Effector memory CD4-positive, alpha-beta T cell (primary cell): ENCODE measurements at regions not wholly inside any gene's neighbourhood (a gene's known extent, or its start where the extent isn't known, plus 50 kb on each side); places are given as distances from the start of the nearest gene placed in this dataset.

Source experiments
- DNase-seq, 3 donors: peaks; one replicate each; pipeline ENCODE4 v3.0.0-alpha.2; 2020
- H3K27ac ChIP-seq: 2 replicates; pipeline ENCODE4 v1.7.0; 2013; ENCODE audit warnings: mild to moderate bottlenecking, low read length, moderate library complexity; ENCODE audit not compliant: insufficient read depth, poor library complexity, severe bottlenecking
- H3K27me3 ChIP-seq: replicated peaks from 2 replicates; pipeline ENCODE4 v1.7.0; 2013; ENCODE audit warnings: mild to moderate bottlenecking, low read length; ENCODE audit not compliant: insufficient read depth, control insufficient read depth, poor library complexity, severe bottlenecking
- H3K36me3 ChIP-seq: 2 replicates; pipeline ENCODE4 v1.7.0; 2013; ENCODE audit warnings: mild to moderate bottlenecking, low read length, moderate library complexity; ENCODE audit not compliant: control insufficient read depth, insufficient read depth
- H3K4me1 ChIP-seq: 2 replicates; pipeline ENCODE4 v1.7.0; 2013; ENCODE audit warnings: low read length, mild to moderate bottlenecking; ENCODE audit not compliant: control insufficient read depth, insufficient read depth, poor library complexity, severe bottlenecking
- H3K4me3 ChIP-seq: 2 replicates; pipeline ENCODE4 v1.7.0; 2013; ENCODE audit warnings: low read length, low read depth, mild to moderate bottlenecking; ENCODE audit not compliant: insufficient read depth, poor library complexity, severe bottlenecking
- H3K9me3 ChIP-seq: 2 replicates; pipeline ENCODE4 v1.7.0; 2013; ENCODE audit warnings: mild to moderate bottlenecking, low read length, moderate library complexity; ENCODE audit not compliant: control insufficient read depth

DNA sequence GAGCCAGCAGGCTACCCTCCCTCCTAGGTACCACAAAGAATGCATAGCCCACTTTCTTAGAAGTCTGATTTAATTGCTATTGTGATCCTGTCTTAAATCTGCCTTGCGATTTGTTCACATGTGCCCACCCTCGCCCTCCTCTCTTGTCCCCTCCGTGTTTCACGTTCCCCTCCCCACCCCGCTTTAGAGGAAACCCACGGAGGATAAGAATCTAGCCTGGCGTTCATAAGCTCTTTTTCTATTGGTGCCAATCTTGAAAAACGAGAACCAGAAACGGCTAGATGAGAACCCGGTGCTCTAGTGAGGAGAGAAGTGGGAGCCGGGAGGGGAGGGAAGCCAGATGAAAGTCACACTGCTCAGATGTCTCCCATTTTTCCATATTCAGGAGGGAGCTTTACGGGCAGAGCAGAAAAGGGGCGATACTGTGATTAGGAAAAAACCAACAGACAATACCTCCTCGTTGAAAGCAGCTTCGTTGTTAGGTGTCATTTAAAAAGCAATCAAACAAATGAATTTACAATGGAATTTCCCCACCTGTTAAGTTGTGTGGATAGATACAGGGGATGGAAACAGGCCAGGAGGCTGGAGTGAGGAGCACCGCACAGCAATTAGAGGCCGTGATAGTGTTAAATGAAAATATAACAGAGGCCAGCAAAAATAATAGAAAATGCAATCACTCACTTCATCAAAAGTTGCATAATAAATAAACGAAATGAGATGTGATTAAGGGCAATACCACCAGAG, 272.1 kb downstream of the GATA3 start:
- no peak for DNase-seq
- no peak overlapping the region for H3K4me3 ChIP-seq
- H3K9me3 ChIP-seq, result no peaks in the 10 kb centered on the region
- peaks cover 23% of the 10 kb centered on the region for H3K4me1 ChIP-seq
- H3K27ac ChIP-seq, result peak overlapping the region; percentile 31
- H3K36me3 ChIP-seq, result no peaks in the 10 kb centered on the region
- no peaks in the 10 kb centered on the region for H3K27me3 ChIP-seq

DNA sequence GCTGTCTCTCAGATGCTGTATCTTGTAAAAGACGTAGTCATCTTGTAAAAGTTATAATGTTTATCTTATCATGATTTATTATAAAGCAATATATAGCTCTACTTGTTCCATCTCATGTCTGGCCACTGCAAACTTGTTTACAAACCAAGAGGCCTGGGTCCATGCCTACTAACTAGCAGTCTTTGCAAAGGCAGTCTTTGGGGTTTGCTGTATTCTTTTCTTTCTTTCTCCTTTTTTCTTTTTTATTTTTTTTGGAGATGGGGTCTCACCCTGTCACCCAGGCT, 272.6 kb downstream of the GATA3 start:
- Histone ChIP-seq H3K27me3 (no peaks in the 10 kb centered on the region), H3K4me1 (peaks cover 27% of the 10 kb centered on the region), H3K9me3 (no peaks in the 10 kb centered on the region), H3K4me3 (no peak overlapping the region), H3K36me3 (no peaks in the 10 kb centered on the region), H3K27ac (no peak overlapping the region)
- no peak for DNase-seq

DNA sequence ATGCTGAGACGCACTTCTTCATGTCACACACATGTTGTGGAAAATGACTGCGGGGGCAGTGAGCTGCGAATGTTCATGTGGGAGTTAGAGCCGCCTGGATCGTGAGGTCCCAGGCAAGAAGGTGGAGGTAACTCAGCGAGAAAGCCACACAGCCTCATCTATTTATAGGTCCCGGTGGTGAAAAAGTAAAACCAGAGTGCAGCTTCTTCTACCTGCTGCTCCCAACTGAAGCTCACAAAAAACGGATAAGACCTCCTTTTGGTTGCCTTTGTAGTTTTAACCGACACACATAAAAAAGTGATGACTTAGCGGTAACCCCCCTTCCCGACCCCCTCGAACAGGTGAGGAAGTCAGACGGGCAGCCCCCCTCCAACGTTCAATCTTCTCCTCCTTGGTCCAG, 276.9 kb downstream of the GATA3 start:
- peak overlapping the region; percentile 91 for H3K27ac ChIP-seq
- no peaks in the 10 kb centered on the region for H3K27me3 ChIP-seq
- H3K4me3 ChIP-seq, result peak overlapping the region; percentile 42
- H3K9me3 ChIP-seq, result no peaks in the 10 kb centered on the region
- peaks cover 22% of the 10 kb centered on the region for H3K4me1 ChIP-seq
- no peaks in the 10 kb centered on the region for H3K36me3 ChIP-seq
- peak; percentile 2 to 35 (median 16) for DNase-seq

DNA sequence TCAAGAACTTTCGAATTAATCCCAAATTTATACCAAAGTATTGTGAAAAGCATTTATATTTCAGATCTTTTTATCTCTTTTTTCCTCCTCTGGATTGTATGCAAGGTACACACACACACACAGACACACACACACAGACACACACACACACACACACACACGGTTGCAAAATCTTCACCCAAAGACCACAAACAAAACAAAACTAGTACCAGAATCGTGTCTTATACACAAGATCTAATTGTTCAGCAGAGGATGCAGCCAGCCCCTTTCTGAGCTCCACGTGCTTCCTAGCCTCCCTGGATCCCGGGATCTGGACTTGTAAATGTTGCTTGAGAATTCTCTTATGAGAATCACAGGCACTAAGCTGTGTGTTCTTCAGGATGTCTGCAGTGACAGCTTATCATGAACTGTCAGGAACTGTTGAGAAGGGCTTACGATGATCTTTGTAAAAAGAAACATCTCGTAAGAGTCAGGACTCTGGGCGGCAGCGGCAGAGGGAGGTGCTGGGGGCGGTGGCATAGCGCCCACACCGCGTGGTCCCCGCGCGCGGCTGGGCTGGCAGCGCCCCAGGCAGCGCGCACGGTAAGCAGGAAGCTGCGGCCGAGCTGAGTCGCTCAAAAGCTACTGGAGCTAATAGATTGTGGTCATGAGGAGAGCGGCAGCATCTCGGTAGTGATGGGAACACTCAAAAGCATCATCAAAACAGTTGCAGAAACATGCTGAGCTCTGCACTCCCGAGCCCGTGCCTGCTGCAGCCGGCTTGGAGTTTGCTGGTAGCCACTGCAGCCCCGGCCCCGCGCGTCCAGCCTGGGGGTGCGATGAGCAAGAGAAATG, 277.6 kb downstream of the GATA3 start:
- Histone ChIP-seq H3K4me1 (peaks cover 17% of the 10 kb centered on the region), H3K36me3 (no peaks in the 10 kb centered on the region), H3K4me3 (peak overlapping the region; percentile 42), H3K27me3 (no peaks in the 10 kb centered on the region), H3K27ac (peak overlapping the region; percentile 91), H3K9me3 (no peaks in the 10 kb centered on the region)
- DNase-seq, result peak; percentile 84 to 90 (median 86)

DNA sequence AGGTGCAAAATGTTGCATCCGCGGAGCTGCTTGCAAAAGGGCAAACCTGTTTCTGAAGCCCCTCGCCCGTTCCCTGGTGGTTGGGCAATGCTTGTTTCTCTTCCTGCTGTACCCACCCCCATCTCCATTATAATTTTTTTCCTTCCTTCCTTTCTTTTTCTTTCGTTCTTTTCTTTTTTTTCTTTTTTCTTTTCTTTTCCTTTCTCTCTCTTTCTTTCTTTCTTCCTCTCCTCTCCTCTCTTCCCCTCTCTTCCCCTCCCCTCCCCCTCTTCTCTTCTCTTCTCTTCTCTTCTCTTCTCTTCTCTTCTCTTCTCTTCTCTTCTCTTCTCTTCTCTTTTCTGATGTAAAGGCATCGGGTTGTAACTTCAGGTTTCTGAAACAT, 278.2 kb downstream of the GATA3 start:
- Histone ChIP-seq H3K4me1 (peaks cover 17% of the 10 kb centered on the region), H3K36me3 (no peaks in the 10 kb centered on the region), H3K27ac (peak overlapping the region; percentile 91), H3K9me3 (no peaks in the 10 kb centered on the region), H3K27me3 (no peaks in the 10 kb centered on the region), H3K4me3 (peak overlapping the region; percentile 40)
- DNase-seq, result no peak

DNA sequence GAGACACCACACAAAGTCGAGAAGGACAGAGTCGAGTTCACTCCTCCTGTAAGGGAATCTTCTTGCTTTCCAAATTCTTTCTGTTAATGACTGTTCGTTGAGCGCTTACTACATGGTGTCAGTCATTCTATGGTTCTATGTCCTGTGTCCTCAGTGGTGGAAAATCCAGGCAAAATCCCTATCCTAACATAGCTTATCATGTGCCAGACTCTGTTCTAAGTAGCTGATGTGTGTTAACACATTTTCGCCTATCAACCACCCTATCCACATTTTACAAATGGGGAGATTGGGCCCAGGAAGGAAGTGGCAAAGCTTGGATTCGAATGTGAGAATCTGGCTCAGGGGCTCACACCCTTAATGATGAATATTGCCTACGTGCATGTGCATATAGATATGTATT, 280.1 kb downstream of the GATA3 start:
- H3K9me3 ChIP-seq, result no peaks in the 10 kb centered on the region
- no peak overlapping the region for H3K27ac ChIP-seq
- DNase-seq, result no peak
- H3K36me3 ChIP-seq, result no peaks in the 10 kb centered on the region
- no peaks in the 10 kb centered on the region for H3K27me3 ChIP-seq
- H3K4me3 ChIP-seq, result no peak overlapping the region
- H3K4me1 ChIP-seq, result peaks cover 17% of the 10 kb centered on the region

DNA sequence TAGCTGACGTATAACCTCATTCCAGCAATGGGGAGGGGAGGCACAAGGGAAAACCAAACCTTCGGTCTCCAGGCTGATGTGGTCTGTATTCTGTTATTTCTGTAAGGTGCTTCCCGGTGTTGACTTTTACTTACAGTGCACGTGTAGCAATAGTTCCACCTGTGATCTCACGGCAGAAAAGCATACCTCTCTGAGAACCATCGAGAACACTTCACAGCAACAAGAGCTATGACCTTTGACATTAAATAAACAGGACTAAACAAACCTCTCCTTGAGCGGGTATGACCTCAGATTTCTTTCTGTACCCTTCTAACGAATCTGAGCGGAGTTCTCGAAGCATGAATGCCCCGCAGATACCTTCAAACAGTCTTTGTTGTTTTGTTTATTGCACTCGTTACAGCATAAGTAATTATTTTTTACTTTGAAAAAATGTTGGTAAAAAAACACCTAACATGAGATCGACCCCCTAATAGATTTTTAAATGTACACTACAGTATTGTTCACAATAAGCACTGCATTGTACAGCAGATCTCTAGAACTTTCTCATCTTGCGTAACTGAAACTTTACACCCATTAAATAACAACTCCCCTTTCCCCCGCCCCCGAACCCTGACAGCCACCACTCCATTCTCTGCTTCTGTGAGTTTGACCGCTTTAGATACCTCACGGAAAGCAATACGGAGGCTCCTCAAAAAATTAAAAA, 282.3 kb downstream of the GATA3 start:
- no peaks in the 10 kb centered on the region for H3K9me3 ChIP-seq
- no peak overlapping the region for H3K4me3 ChIP-seq
- peaks cover 11% of the 10 kb centered on the region for H3K4me1 ChIP-seq
- no peak for DNase-seq
- no peaks in the 10 kb centered on the region for H3K27me3 ChIP-seq
- H3K27ac ChIP-seq, result no peak overlapping the region
- H3K36me3 ChIP-seq, result no peaks in the 10 kb centered on the region

DNA sequence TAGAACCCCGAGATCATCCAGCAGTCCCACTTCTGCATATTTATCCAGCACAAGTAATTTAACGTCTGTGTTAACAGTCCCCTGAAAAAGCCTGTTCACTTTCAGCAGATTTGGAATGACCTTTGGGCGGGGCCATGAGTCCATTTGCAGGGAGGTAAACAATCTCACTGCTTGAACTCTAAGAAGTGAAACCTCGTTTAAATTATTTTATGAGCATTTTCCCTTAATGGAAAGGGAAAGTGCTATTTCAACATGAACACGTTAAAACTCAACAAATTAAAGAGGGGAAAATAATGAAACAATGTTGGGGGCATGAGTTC, 282.8 kb downstream of the GATA3 start:
- H3K4me1 ChIP-seq, result peaks cover 6% of the 10 kb centered on the region
- H3K27me3 ChIP-seq, result no peaks in the 10 kb centered on the region
- H3K4me3 ChIP-seq, result no peak overlapping the region
- DNase-seq, result no peak
- H3K36me3 ChIP-seq, result no peaks in the 10 kb centered on the region
- H3K9me3 ChIP-seq, result no peaks in the 10 kb centered on the region
- H3K27ac ChIP-seq, result no peak overlapping the region

DNA sequence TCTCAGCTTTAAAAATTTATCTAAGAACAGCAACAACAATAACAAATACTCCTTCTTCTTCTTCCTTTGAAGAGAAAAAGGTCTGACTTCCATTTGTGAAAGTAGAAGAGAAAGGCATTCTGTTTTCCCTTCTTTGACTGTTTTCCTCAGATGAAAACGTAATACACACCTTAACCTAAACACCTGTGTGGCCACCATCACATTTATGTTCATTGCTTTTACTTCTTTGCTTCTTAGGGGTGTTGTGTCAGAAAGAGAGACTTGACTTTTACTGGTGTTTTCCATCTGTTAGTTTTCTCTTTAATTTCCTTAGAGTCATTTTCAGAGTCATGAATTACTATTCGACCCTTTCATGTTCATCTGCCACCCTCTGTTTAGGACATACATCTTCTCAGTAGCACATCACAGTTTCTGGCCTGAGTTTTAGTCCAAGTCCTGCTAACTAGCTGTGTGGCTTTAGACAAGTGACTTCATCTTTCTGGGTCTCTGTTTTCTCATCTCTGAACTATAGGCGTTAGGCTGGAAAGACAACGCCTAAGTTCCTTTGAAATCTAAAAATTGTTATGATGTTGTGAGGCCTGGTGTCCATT, 283.8 kb downstream of the GATA3 start:
- Histone ChIP-seq H3K9me3 (no peaks in the 10 kb centered on the region), H3K4me1 (no peaks in the 10 kb centered on the region), H3K36me3 (no peaks in the 10 kb centered on the region), H3K27ac (no peak overlapping the region), H3K4me3 (no peak overlapping the region), H3K27me3 (no peaks in the 10 kb centered on the region)
- DNase-seq, result no peak

DNA sequence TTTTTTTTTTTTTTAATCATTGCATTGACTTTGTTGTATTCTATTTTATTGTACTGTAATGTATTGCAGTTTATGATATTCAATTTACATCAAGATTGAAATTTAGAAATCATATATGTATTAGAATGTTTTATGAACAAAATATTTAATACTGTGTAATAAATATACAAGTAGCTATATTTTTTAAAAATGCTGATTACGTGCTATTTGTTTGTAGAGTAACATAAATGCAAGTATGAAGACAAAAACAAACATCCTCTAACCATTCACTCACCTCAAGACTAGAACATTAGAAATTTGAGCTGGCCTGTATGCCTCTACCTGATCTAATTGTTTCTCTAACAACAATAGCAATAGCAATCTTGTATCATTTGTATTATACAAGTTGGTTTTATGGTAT, 290.3 kb downstream of the GATA3 start:
- H3K9me3 ChIP-seq, result no peaks in the 10 kb centered on the region
- no peaks in the 10 kb centered on the region for H3K36me3 ChIP-seq
- H3K27ac ChIP-seq, result no peak overlapping the region
- DNase-seq, result no peak
- H3K4me1 ChIP-seq, result no peaks in the 10 kb centered on the region
- H3K27me3 ChIP-seq, result no peaks in the 10 kb centered on the region
- no peak overlapping the region for H3K4me3 ChIP-seq
